Small intestine (tissue), 7 donors: ENCODE measurements at regions not wholly inside any gene's neighbourhood (a gene's known extent, or its start where the extent isn't known, plus 50 kb on each side); places are given as distances from the start of the nearest gene placed in this dataset.
"Not testable (repeated sequence)": the region's sequence is repeated elsewhere in the genome, so short reads cannot be mapped to it uniquely, and the experiment has no call there.

ENCODE experiments used
- DNase-seq, 2 donors: peaks; one replicate each; pipeline versions ENCODE4 v3.0.0 to v3.0.0-alpha.2; 2013
- FAIRE-seq: peaks from 2 replicates; lab custom pipeline; 2012; peaks lifted over from hg19 to GRCh38; lab: Jason Lieb, UNC
- H3K27ac ChIP-seq, 3 donors: one replicate each; pipeline ENCODE4 v1.5.1; 2013; ENCODE audit warnings: low read length in 2 of 3, mild to moderate bottlenecking in 2 of 3, control low read depth in 1 of 3, inconsistent platforms in 1 of 3, low read depth in 1 of 3, moderate library complexity in 1 of 3
- H3K27me3 ChIP-seq, 3 donors: one replicate each; pipeline ENCODE4 v1.6.1; 2013; ENCODE audit warnings: low read length in 3 of 3, inconsistent platforms in 1 of 3; ENCODE audit not compliant: control insufficient read depth in 3 of 3, insufficient read depth in 3 of 3
- H3K36me3 ChIP-seq, 3 donors: one replicate each; pipeline ENCODE4 v1.6.1; 2013; ENCODE audit warnings: low read length in 3 of 3, inconsistent platforms in 1 of 3, low read depth in 1 of 3, mild to moderate bottlenecking in 1 of 3, moderate library complexity in 1 of 3; ENCODE audit not compliant: control insufficient read depth in 3 of 3, insufficient read depth in 2 of 3
- H3K4me1 ChIP-seq, 3 donors: one replicate each; pipeline ENCODE4 v1.6.1; 2013; ENCODE audit warnings: low read length in 2 of 3, inconsistent platforms in 1 of 3, low read depth in 1 of 3, mild to moderate bottlenecking in 1 of 3, moderate library complexity in 1 of 3; ENCODE audit not compliant: control insufficient read depth in 3 of 3, insufficient read depth in 2 of 3
- H3K4me3 ChIP-seq, 3 donors: one replicate each; pipeline ENCODE4 v1.5.1; 2013; ENCODE audit warnings: low read length in 3 of 3, control low read depth in 1 of 3, inconsistent platforms in 1 of 3, low read depth in 1 of 3, mild to moderate bottlenecking in 1 of 3, moderate library complexity in 1 of 3
- H3K9me3 ChIP-seq, 2 donors: one replicate each; pipeline ENCODE4 v1.6.1; 2013; ENCODE audit warnings: low read depth in 1 of 2, low read length in 1 of 2; ENCODE audit not compliant: control insufficient read depth in 2 of 2, insufficient read depth in 1 of 2
- WGBS, 3 donors: extraction: QIAGEN DNeasy Blood & Tissue Kit; methylation state at CpG; one replicate each; pipeline ENCODE4 v1.1.7; 2013; 5-methylcytosine and 5-hydroxymethylcytosine counted together
- donor health status: healthy with polysubstance abuse.
- donor health status: control.
- donor health status: control.
- donor health status: Bipolar disorder and iron deficiency.
- donor health status: healthy.

- not testable (repeated sequence) for DNase-seq, FAIRE-seq, H3K27me3 ChIP-seq, H3K4me3 ChIP-seq, H3K9me3 ChIP-seq, H3K27ac ChIP-seq, H3K36me3 ChIP-seq, H3K4me1 ChIP-seq
- WGBS, 3 donors = 85 to 96% (median 93%) methylated on average over 34 to 35 of the region's 35 CpGs
Observed at GRCh38 chr16:29186306-29187220, 201.7 kb downstream of the LAT start.

GRCh38 chr16:29185872-29186271 is 201.0 kb downstream of the LAT start:
- H3K4me3 ChIP-seq, H3K9me3 ChIP-seq, H3K27me3 ChIP-seq, H3K27ac ChIP-seq, FAIRE-seq, H3K4me1 ChIP-seq, DNase-seq, H3K36me3 ChIP-seq: not testable (repeated sequence)
- 89 to 95% (median 93%) methylated on average over 9 of the region's 9 CpGs for WGBS, 3 donors

GRCh38 chr16:29184738-29185438 is 200.0 kb downstream of the LAT start:
- not testable (repeated sequence) for H3K27me3 ChIP-seq, H3K9me3 ChIP-seq, FAIRE-seq, DNase-seq, H3K4me1 ChIP-seq, H3K36me3 ChIP-seq, H3K4me3 ChIP-seq
- 73 to 81% (median 80%) methylated on average over 40 to 41 of the region's 41 CpGs for WGBS, 3 donors
- H3K27ac ChIP-seq = peak overlapping the region in 1 of 3 donors; percentile 82

- not testable (repeated sequence) for FAIRE-seq, H3K4me3 ChIP-seq, H3K9me3 ChIP-seq, H3K27ac ChIP-seq, H3K4me1 ChIP-seq, H3K36me3 ChIP-seq, H3K27me3 ChIP-seq, DNase-seq
- WGBS, 3 donors = 88 to 92% (median 88%) methylated on average over 24 to 25 of the region's 25 CpGs
Observed at GRCh38 chr16:29182940-29183868, 198.4 kb downstream of the LAT start.

GRCh38 chr16:29182501-29182900 is 197.6 kb downstream of the LAT start:
- DNase-seq = no peak
- no peaks in the 10 kb centered on the region for H3K9me3 ChIP-seq
- H3K4me3 ChIP-seq = no peak overlapping the region
- H3K27me3 ChIP-seq = peaks cover 0 to 2% (median 0%) of the 10 kb centered on the region in 3 donors
- no peaks in the 10 kb centered on the region for H3K36me3 ChIP-seq
- H3K4me1 ChIP-seq = peaks cover 0 to 2% (median 0%) of the 10 kb centered on the region in 3 donors
- FAIRE-seq = no peak
- WGBS, 3 donors = 85 to 92% (median 88%) methylated on average over 9 of the region's 9 CpGs
- no peak overlapping the region for H3K27ac ChIP-seq

GRCh38 chr16:29181921-29182411 is 197.1 kb downstream of the LAT start:
- not testable (repeated sequence) for H3K4me1 ChIP-seq, H3K4me3 ChIP-seq, H3K27me3 ChIP-seq, FAIRE-seq, H3K27ac ChIP-seq, H3K36me3 ChIP-seq, H3K9me3 ChIP-seq
- WGBS, 3 donors = 65 to 83% (median 79%) methylated on average over 15 to 17 of the region's 17 CpGs
- DNase-seq = peak; percentile 16 to 27

- H3K4me3 ChIP-seq, DNase-seq, FAIRE-seq, H3K9me3 ChIP-seq, H3K36me3 ChIP-seq, H3K4me1 ChIP-seq, H3K27me3 ChIP-seq: not testable (repeated sequence)
- 88 to 95% (median 91%) methylated on average over 12 to 13 of the region's 13 CpGs for WGBS, 3 donors
- peak overlapping the region in 1 of 3 donors; percentile 17 for H3K27ac ChIP-seq
Observed at GRCh38 chr16:29181254-29181780, 196.5 kb downstream of the LAT start.
